Inflammatory macrophage treated with lipopolysaccharide for 1 hour (primary cell): ENCODE measurements at regions not wholly inside any gene's neighbourhood (a gene's known extent, or its start where the extent isn't known, plus 50 kb on each side); places are given as distances from the start of the nearest gene placed in this dataset.
"Not testable (repeated sequence)": the region's sequence is repeated elsewhere in the genome, so short reads cannot be mapped to it uniquely, and the experiment has no call there.

Source experiments
- DNase-seq, 2 donors: peaks; one replicate each; pipeline ENCODE4 v3.0.0-alpha.2; 2020 to 2022

- DNase-seq = no peak
These were observed 159.2 kb upstream of the ALKAL2 start for GRCh38 chr2:446963-447530.

GRCh38 chr2:446303-446874 lies 158.5 kb upstream of the ALKAL2 start:
- DNase-seq = no peak

GRCh38 chr2:445896-446295 lies 158.0 kb upstream of the ALKAL2 start:
- DNase-seq = no peak

- no peak for DNase-seq
These were observed 157.3 kb upstream of the ALKAL2 start for GRCh38 chr2:444937-445884.

- DNase-seq = no peak
These were observed 155.8 kb upstream of the ALKAL2 start for GRCh38 chr2:443741-444140.

- no peak for DNase-seq
These were observed 155.3 kb upstream of the ALKAL2 start for GRCh38 chr2:443216-443615.

GRCh38 chr2:441258-442022 lies 153.5 kb upstream of the ALKAL2 start:
- DNase-seq = no peak

GRCh38 chr2:440403-440740 lies 152.5 kb upstream of the ALKAL2 start:
- DNase-seq = no peak

GRCh38 chr2:439556-440402 lies 151.9 kb upstream of the ALKAL2 start:
- DNase-seq = no peak

GRCh38 chr2:439077-439476 lies 151.2 kb upstream of the ALKAL2 start:
- DNase-seq = no peak

GRCh38 chr2:437756-438393 lies 150.0 kb upstream of the ALKAL2 start:
- DNase-seq = no peak

GRCh38 chr2:437180-437579 lies 149.3 kb upstream of the ALKAL2 start:
- no peak for DNase-seq

- DNase-seq = no peak
These were observed 148.3 kb upstream of the ALKAL2 start for GRCh38 chr2:436205-436604.

GRCh38 chr2:434625-435024 lies 146.7 kb upstream of the ALKAL2 start:
- no peak for DNase-seq

GRCh38 chr2:433216-433615 lies 145.3 kb upstream of the ALKAL2 start:
- no peak for DNase-seq

- DNase-seq = no peak
These were observed 142.6 kb upstream of the ALKAL2 start for GRCh38 chr2:430291-431040.

- no peak for DNase-seq
These were observed 141.8 kb upstream of the ALKAL2 start for GRCh38 chr2:429575-430254.

- DNase-seq = no peak
These were observed 141.3 kb upstream of the ALKAL2 start for GRCh38 chr2:429142-429541.

- DNase-seq = no peak
These were observed 140.7 kb upstream of the ALKAL2 start for GRCh38 chr2:428591-428990.

- not testable (repeated sequence) for DNase-seq
These were observed 138.8 kb upstream of the ALKAL2 start for GRCh38 chr2:426696-427095.

- DNase-seq = no peak
These were observed 138.1 kb upstream of the ALKAL2 start for GRCh38 chr2:425947-426346.
